Activated T-helper 1 cell treated with anti-CD3 and anti-CD28 coated beads, Interleukin-12 subunit alpha, Interleukin-12 subunit beta, Interleukin-2, Interleukin-4 antibody, amounts not matched to agents 30 ng/mL and 10 ng/mL and 1 ng/mL, durations not matched to agents 14 hours and 24 hours and 36 hours (primary cell): ENCODE measurements at regions not wholly inside any gene's neighbourhood (a gene's known extent, or its start where the extent isn't known, plus 50 kb on each side); places are given as distances from the start of the nearest gene placed in this dataset.
"Not testable (repeated sequence)": the region's sequence is repeated elsewhere in the genome, so short reads cannot be mapped to it uniquely, and the experiment has no call there.

Experiments
- DNase-seq: peaks from one replicate; pipeline ENCODE4 v3.0.0; 2021; ENCODE audit warnings: low spot score
- H3K27ac Mint-ChIP-seq: one replicate; pipeline ENCODE4 v1.8.0; 2021; ENCODE audit warnings: mild to moderate bottlenecking, mixed read lengths
- H3K27me3 Mint-ChIP-seq: one replicate; pipeline ENCODE4 v1.8.0; 2022; ENCODE audit warnings: mild to moderate bottlenecking, moderate library complexity, mixed read lengths; ENCODE audit not compliant: insufficient read depth
- H3K36me3 Mint-ChIP-seq: one replicate; pipeline ENCODE4 v1.8.0; 2021; ENCODE audit warnings: low read depth, mixed read lengths
- H3K4me1 Mint-ChIP-seq: one replicate; pipeline ENCODE4 v1.8.0; 2021; ENCODE audit warnings: low read depth, mixed read lengths
- H3K4me3 Mint-ChIP-seq: one replicate; pipeline ENCODE4 v1.8.0; 2021; ENCODE audit warnings: mild to moderate bottlenecking, moderate library complexity, mixed read lengths
- H3K9me3 Mint-ChIP-seq: one replicate; pipeline ENCODE4 v1.8.0; 2021; ENCODE audit warnings: mixed read lengths
- intact Hi-C: fragments of 100-400 bp; cut with micrococcal nuclease; formaldehyde crosslinking; loops from one replicate; pipeline ENCODE4 v1.15.1; 2024

DNA sequence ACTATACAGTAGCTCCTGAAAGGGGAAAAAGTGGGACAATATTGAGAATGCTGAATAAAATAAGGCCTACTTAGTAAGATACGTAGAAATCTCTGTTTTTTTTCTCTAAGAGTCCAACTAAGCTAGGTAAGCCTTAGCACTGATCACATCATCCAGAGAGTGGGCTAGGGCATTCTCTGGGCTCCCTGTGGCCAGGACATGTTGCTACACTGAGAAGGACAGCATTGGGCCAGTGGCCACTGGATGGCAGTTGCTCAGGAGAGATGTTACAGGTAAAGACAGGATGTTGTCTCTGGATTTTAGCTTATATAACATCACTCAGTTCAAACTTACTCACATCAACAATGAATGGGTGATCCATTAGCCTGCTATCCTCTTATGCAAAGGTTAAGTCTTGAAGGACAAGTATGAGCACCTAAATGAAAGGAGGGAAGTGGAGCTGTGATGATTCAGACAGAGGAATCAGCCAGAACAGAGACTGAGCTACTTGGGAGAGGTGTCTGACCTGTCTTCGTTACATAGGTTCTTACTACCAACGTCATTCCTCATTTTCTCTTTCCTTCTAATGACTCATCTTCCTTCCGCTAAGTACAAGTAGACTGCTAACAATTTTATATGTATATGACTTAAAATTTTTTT lies 226.6 kb upstream of the ADCY2 start:
- no peak for DNase-seq
- Mint-ChIP-seq H3K4me3 (no peak overlapping the region), H3K27ac (no peak overlapping the region), H3K36me3 (no peaks in the 10 kb centered on the region), H3K9me3 (peaks cover 13% of the 10 kb centered on the region), H3K4me1 (no peaks in the 10 kb centered on the region), H3K27me3 (no peaks in the 10 kb centered on the region)
- intact Hi-C loops: no loop called here

GRCh38 chr5:7170785-7171184 lies 225.2 kb upstream of the ADCY2 start:
- H3K4me1 Mint-ChIP-seq, H3K27ac Mint-ChIP-seq, H3K36me3 Mint-ChIP-seq, intact Hi-C loops, H3K4me3 Mint-ChIP-seq, DNase-seq, H3K27me3 Mint-ChIP-seq: not testable (repeated sequence)
- H3K9me3 Mint-ChIP-seq: peaks cover 11% of the 10 kb centered on the region

DNA sequence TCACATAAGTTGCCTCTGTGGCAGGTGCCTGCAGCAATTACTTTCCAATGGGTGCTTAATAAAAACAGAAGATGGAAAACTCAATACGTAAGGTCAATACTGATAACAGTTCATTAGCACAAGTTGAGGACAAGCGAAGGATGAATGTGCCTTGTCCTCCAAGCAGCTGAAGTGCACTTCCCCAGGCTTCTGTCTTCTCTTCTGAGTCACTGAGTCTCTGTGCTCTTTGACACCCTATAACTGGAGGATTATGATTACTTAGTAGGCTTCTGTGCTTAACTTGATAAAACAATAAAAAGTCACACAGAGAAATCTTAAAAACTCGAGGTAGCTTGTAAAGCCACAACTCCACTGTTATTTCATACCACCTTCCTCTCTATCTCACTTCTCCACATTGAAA lies 216.6 kb upstream of the ADCY2 start:
- Mint-ChIP-seq H3K4me3 (no peak overlapping the region), H3K36me3 (no peaks in the 10 kb centered on the region), H3K27ac (no peak overlapping the region)

GRCh38 chr5:7181841-7182240 lies 214.1 kb upstream of the ADCY2 start:
- Mint-ChIP-seq H3K36me3 (no peaks in the 10 kb centered on the region), H3K4me1 (no peaks in the 10 kb centered on the region), H3K27me3 (no peaks in the 10 kb centered on the region), H3K4me3 (no peak overlapping the region), H3K27ac (no peak overlapping the region), H3K9me3 (no peaks in the 10 kb centered on the region)
- no peak for DNase-seq
- intact Hi-C loops: no loop called here

More for the DNA sequence above, 216.6 kb upstream of the ADCY2 start:
- Mint-ChIP-seq H3K4me1 (no peaks in the 10 kb centered on the region), H3K27me3 (no peaks in the 10 kb centered on the region), H3K9me3 (no peaks in the 10 kb centered on the region)
- DNase-seq: no peak
- intact Hi-C loops: no loop called here

DNA sequence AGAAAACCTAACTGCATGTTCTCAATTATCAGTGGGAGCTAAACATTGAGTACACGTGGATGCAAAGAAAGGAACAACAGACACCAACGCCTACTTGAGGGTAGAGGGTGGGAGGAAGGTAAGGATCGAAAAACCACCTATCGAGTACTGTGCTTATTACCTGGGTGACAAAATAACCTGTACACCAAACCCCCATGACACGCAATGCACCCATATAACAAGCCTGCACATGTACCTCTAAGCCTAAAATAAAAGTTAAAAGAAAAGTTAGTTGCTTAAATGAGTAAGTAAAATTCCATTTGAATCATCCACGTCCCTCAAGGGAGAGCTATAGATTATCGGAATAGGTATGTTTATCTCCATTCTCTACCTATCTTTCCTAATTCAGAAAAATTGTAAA lies 210.2 kb upstream of the ADCY2 start:
- intact Hi-C loops: no loop called here
- Mint-ChIP-seq H3K27me3 (no peaks in the 10 kb centered on the region), H3K4me1 (no peaks in the 10 kb centered on the region), H3K4me3 (no peak overlapping the region), H3K36me3 (no peaks in the 10 kb centered on the region), H3K9me3 (no peaks in the 10 kb centered on the region), H3K27ac (no peak overlapping the region)
- no peak for DNase-seq

DNA sequence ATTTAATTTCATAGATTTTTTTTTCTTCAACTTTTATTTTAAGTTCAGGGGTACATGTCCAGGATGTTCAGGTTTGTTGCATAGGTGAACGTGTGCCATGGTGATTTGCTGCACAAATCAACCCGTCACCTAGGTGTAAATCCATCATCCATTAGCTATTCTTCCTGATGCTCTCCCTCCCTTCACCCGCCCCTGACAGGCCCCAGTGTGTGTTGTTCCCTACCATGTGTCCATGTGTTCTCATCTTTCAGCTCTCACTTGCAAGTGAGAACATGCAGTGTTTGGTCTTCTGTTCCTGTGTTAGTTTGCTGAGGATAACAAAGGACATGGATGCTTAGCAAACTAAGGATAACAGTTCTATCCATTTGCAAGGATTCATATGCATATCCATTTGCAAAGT lies 209.1 kb upstream of the ADCY2 start:
- no peak for DNase-seq
- no peaks in the 10 kb centered on the region for H3K9me3 Mint-ChIP-seq
- no peak overlapping the region for H3K27ac Mint-ChIP-seq
- H3K36me3 Mint-ChIP-seq: no peaks in the 10 kb centered on the region
- no peak overlapping the region for H3K4me3 Mint-ChIP-seq
- H3K4me1 Mint-ChIP-seq: no peaks in the 10 kb centered on the region
- intact Hi-C loops: no loop called here
- H3K27me3 Mint-ChIP-seq: no peaks in the 10 kb centered on the region

GRCh38 chr5:7190712-7191250 lies 205.2 kb upstream of the ADCY2 start:
- Mint-ChIP-seq H3K4me3 (no peak overlapping the region), H3K9me3 (peaks cover 4% of the 10 kb centered on the region), H3K27me3 (no peaks in the 10 kb centered on the region), H3K36me3 (no peaks in the 10 kb centered on the region), H3K4me1 (no peaks in the 10 kb centered on the region), H3K27ac (no peak overlapping the region)
- no peak for DNase-seq
- intact Hi-C loops: no loop called here

DNA sequence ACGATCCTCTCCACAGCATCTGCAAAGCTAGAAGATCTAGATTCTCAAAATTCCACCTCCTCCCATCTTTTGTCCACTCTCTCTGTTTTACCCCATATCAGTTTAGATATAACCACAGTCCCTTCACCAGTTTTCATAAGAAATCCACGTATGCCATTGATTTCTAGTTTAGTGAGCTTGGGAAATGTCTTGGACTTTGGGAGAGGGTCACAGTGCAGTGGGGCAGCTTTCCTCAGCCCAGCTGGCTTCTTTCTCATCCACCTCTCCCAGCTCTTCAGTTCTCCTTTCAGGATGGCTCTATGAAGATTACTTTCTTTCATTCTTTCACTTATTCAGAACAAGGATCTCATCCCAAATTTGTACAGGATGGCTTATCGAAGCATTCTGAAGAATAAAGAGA lies 203.9 kb upstream of the ADCY2 start:
- no peaks in the 10 kb centered on the region for H3K4me1 Mint-ChIP-seq
- no peak overlapping the region for H3K27ac Mint-ChIP-seq
- no peaks in the 10 kb centered on the region for H3K27me3 Mint-ChIP-seq
- no peaks in the 10 kb centered on the region for H3K36me3 Mint-ChIP-seq
- H3K9me3 Mint-ChIP-seq: peaks cover 4% of the 10 kb centered on the region
- H3K4me3 Mint-ChIP-seq: no peak overlapping the region
- no peak for DNase-seq
- intact Hi-C loops: no loop called here

DNA sequence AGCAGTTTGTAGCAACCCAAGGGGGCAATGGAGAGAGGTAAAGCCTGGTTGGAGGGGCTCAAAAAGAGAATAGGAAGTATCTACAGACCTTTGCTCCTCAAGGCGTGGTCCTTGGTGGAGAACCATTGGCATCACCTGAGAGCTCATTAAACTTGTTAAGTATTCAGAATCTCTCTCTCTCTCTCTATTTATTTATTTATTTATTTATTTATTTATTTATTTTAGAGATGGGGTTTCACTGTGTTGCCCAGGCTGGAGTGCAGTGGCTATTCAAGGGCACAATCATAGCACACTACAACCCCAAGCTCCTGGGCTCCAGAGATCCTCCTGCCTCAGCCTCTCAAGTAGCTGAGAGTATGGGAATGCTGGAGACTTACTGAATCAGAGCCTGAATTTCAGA lies 193.1 kb upstream of the ADCY2 start:
- H3K4me3 Mint-ChIP-seq: no peak overlapping the region
- no peaks in the 10 kb centered on the region for H3K4me1 Mint-ChIP-seq
- no peak for DNase-seq
- H3K36me3 Mint-ChIP-seq: no peaks in the 10 kb centered on the region
- H3K27ac Mint-ChIP-seq: no peak overlapping the region
- intact Hi-C loops: no loop called here
- peaks cover 4% of the 10 kb centered on the region for H3K9me3 Mint-ChIP-seq
- H3K27me3 Mint-ChIP-seq: no peaks in the 10 kb centered on the region

DNA sequence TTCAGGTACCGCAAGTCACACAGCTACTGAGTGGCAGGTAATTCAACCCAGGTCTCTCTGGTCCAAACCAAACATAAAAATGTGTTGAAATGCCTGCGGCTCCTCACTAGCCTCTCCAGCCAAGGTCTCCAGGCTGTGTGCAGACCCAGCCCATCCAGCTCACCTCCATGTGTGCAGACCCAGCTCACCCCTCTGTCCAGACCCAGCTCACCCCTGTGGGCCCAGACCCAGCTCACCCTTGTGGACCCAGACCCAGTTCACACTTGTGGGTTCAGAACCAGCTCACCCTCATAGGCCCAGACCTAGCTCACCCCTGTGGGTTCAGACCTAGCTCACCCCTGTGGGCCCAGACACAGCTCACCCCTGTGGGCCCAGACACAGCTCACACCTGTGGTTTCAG lies 188.0 kb upstream of the ADCY2 start:
- Mint-ChIP-seq H3K27me3 (no peaks in the 10 kb centered on the region), H3K36me3 (no peaks in the 10 kb centered on the region), H3K4me3 (no peak overlapping the region), H3K27ac (no peak overlapping the region), H3K4me1 (no peaks in the 10 kb centered on the region), H3K9me3 (peaks cover 9% of the 10 kb centered on the region)
- intact Hi-C loops: no loop called here
- no peak for DNase-seq

GRCh38 chr5:7208938-7209337 lies 187.0 kb upstream of the ADCY2 start:
- intact Hi-C loops: no loop called here
- Mint-ChIP-seq H3K4me1 (no peaks in the 10 kb centered on the region), H3K27me3 (no peaks in the 10 kb centered on the region), H3K36me3 (no peaks in the 10 kb centered on the region), H3K4me3 (no peak overlapping the region), H3K27ac (no peak overlapping the region), H3K9me3 (peaks cover 9% of the 10 kb centered on the region)
- no peak for DNase-seq

- H3K4me1 Mint-ChIP-seq: no peaks in the 10 kb centered on the region
- no peak overlapping the region for H3K27ac Mint-ChIP-seq
- H3K36me3 Mint-ChIP-seq: no peaks in the 10 kb centered on the region
- intact Hi-C loops: no loop called here
- DNase-seq: no peak
- H3K9me3 Mint-ChIP-seq: peaks cover 9% of the 10 kb centered on the region
- no peaks in the 10 kb centered on the region for H3K27me3 Mint-ChIP-seq
- H3K4me3 Mint-ChIP-seq: no peak overlapping the region
Observed at GRCh38 chr5:7209658-7210057, 186.3 kb upstream of the ADCY2 start.

DNA sequence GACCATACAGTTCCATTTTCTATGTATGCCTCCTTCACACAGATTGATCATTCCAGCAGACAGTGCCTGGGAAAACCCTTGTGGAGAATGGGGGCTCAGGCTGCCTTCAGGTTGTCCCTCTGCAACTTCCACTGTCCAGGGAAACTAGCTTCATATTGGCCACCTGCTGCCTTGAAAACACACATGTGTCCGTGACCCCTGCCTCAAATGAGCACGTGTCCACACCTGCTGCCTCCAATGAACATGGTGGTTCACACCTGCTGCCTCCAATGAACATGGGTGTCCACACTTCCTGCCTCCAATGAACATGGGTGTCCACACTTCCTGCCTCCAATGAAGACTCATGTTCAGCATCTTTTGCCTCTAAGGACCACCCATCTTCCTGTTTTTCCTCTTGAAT lies 185.4 kb upstream of the ADCY2 start:
- no peak for DNase-seq
- Mint-ChIP-seq H3K9me3 (peaks cover 9% of the 10 kb centered on the region), H3K27me3 (no peaks in the 10 kb centered on the region), H3K27ac (no peak overlapping the region), H3K4me3 (no peak overlapping the region), H3K36me3 (no peaks in the 10 kb centered on the region), H3K4me1 (no peaks in the 10 kb centered on the region)
- intact Hi-C loops: no loop called here

DNA sequence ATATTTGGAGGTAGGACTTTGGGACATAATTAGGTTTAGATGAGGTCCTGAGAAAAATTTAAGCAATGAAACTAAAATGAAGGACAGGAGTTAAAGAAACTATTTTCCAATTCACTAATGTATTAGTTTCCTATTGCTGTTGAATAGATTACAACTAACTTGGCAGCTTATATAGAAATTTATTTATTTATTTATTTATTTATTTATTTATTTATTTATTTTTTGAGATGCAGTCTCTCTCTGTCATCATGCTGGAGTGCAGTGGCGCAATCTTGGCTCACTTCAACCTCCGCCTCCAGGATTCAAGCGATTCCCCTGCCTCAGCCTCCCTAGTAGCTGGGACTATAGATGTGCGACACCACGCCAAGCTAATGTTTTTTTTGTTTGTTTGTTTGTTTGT lies 182.4 kb upstream of the ADCY2 start:
- no peak overlapping the region for H3K4me3 Mint-ChIP-seq
- H3K4me1 Mint-ChIP-seq: no peaks in the 10 kb centered on the region
- H3K36me3 Mint-ChIP-seq: no peaks in the 10 kb centered on the region
- no peak overlapping the region for H3K27ac Mint-ChIP-seq
- peaks cover 5% of the 10 kb centered on the region for H3K9me3 Mint-ChIP-seq
- H3K27me3 Mint-ChIP-seq: no peaks in the 10 kb centered on the region
- intact Hi-C loops: no loop called here
- DNase-seq: no peak
